ENCODE measurements at regions not wholly inside any gene's neighbourhood (a gene's known extent, or its start where the extent isn't known, plus 50 kb on each side); places are given as distances from the start of the nearest gene placed in this dataset.
"Not testable (repeated sequence)": the region's sequence is repeated elsewhere in the genome, so short reads cannot be mapped to it uniquely, and the experiment has no call there.

- no peak for DNase-seq (ENCODE audit: low read depth in 4 of 4, low spot score in 3 of 4)
These were observed 75.2 kb upstream of the TARDBP start for GRCh38 chr1:10936998-10937901.

DNA sequence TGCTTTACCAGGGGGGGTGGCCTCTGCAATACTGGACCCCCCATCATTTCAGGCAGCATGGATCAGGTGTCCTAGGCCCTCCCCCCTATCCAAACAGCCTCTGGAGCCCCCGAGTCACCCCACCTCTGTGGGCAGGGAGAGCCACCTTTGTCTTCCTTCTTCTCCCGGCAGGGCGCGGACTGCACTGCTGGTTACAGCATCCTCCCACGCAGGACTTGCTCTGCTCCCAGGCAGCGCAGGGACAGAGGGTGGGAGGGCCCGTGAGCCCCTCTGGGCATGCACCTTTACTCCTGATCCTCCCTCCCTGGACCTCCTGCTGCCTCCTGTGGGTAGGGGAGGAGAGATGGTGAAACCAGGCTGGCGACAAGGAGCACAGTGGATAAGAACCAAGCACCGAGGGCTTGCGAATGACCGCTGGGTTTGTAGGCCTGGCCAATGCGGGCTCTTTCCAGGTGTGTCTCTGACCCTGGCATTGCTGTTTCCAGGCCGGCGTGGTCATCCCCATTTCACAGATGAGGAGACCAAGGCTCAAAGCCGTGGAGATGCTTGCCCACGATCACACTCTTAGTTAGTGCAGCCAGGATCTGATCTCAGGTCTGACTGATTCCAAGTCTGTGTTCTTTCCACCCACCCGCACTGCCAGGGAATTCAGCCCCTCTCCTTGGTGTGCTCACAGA is 73.6 kb upstream of the TARDBP start:
- no peak for DNase-seq (ENCODE audit: low read depth in 4 of 4, low spot score in 3 of 4)

DNA sequence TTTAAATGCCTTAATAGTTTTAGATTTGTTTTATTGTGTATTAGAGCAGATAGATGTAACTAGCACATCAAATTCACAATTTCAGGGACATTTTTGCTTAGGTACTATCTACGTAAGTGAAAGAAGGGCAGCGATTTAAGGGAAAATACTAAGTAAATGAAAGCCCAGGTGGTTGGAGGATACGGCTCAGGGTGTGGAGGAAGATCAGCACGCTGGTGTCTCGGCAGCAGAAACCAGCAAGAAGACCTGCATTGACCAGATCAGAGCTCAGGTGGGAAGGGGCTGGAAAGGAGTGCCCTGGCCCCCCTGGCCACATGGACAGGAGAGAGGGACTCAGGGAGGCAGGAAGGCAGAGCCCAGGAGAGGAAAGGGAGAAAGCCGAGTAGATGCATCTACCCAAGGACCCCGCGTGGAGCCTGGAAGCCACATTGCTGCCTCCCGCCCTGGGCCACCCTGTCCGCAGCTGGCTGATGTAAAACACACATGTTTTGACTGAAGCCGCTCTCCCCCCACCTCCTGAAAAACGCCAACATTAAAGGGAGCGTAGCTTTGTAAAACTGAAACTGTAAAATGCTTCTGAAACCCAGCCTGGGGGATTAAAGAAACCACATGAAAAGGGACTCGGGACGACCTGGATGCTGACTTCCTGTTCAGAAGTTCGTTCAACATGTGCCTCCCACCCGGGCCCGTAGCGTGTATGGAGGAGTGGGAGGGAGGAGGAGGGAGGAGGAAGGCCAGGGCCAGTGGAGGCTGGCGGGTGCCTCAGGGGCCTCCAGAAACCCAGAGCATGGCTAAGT is 72.6 kb upstream of the TARDBP start:
- peak in 1 of 4 donors; percentile 28 for DNase-seq (ENCODE audit: low read depth in 4 of 4, low spot score in 3 of 4)

DNA sequence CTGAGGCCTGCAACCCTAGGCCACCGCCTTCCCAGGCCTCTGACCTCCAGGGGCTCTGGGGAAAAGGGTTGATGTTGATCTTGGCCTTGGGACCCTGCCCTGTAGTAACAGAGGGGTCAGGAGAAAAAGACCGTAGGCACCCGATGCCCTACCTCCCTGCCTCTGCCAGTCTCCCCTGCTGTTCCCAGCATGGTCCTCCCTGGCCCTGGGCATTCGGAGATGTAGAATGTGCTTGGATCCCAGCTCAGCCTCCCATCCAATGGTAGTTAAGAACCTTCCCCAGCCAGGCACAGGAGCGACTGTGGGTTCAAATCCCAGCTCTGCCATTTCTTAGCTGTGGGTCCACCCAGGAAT is 72.0 kb upstream of the TARDBP start:
- DNase-seq (ENCODE audit: low read depth in 4 of 4, low spot score in 3 of 4): no peak

DNA sequence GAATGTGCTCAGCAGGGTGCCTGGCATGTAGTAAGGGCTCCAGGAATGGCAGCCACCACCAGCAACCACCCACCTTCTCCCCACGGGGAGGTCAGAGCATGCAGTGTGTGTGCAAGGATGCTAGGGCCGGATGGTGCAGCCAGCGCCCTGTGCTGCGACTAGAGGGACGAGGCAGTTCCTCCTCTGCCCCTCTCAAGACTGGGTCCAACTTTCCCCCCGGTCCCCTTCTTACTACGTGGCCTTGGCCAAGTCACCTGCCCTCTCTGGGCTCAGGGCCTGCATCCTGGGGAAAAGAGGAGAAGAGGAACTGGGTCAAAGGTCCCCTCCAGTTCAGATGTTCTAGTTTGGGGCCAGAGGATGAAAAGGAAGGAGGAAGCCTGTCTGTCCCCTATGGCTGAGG is 71.6 kb upstream of the TARDBP start:
- no peak for DNase-seq (ENCODE audit: low read depth in 4 of 4, low spot score in 3 of 4)

DNA sequence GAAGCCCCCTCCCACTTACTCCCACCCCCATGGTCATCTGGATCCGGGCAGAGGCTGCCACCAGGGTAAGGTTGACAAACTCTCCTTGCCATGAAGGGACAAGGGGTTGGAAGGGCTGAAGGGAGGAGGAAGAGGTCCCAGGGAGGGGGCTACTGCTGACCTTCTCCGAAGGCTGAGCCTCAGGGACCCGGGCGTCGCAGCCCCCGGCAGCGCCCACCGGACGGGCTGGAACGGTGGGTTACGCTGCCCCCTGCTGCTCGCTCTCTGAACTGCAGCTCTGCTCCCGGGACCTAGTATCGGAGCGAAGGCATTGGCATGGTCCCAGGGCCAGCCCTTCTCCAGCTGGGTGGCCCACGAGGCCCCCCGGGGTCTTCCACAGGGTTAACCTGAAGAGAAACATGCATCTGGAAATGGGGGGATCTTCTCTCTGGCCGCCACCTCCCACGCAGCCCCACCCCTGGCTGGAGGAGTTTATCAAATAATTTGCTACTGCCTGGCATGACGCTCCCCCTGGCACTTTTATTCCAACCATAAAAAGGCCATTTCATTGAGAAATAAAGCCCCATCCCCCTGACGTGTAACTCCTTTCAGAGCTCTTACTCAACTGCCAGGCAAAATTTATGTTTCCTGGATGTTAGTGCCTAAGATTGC is 70.4 kb upstream of the TARDBP start:
- DNase-seq (ENCODE audit: low read depth in 4 of 4, low spot score in 3 of 4): peak in 3 of 4 donors; percentile 41 to 60 (median 54)

- DNase-seq (ENCODE audit: low read depth in 4 of 4, low spot score in 3 of 4): peak in 1 of 4 donors; percentile 28
These were observed 69.9 kb upstream of the TARDBP start for GRCh38 chr1:10942542-10942912.

- no peak for DNase-seq (ENCODE audit: low read depth in 4 of 4, low spot score in 3 of 4)
These were observed 69.4 kb upstream of the TARDBP start for GRCh38 chr1:10943041-10943440.

GRCh38 chr1:10943991-10944730 is 68.3 kb upstream of the TARDBP start:
- peak in 1 of 4 donors; percentile 31 for DNase-seq (ENCODE audit: low read depth in 4 of 4, low spot score in 3 of 4)

GRCh38 chr1:10945991-10946509 is 66.4 kb upstream of the TARDBP start:
- DNase-seq (ENCODE audit: low read depth in 4 of 4, low spot score in 3 of 4): no peak

DNA sequence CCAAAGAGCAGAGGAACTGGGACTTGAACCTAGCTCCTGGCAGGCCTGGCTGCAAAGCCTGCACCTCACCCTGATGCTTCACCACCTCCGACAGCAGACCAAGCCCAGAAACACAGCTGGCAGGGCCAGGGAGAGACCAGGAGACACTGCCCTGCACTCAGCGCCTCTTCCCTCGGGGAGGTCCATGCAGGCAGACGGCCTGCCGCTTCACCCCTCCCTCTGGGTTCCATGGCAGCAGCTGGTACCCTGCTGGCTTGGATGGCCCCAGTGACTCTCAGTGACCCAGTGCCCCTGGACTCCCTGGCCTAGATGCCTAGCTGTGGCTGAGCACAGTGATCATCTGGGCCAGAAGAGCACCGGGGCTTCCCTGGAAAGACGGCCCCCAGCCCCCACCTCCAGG is 65.3 kb upstream of the TARDBP start:
- DNase-seq (ENCODE audit: low read depth in 4 of 4, low spot score in 3 of 4): no peak

DNA sequence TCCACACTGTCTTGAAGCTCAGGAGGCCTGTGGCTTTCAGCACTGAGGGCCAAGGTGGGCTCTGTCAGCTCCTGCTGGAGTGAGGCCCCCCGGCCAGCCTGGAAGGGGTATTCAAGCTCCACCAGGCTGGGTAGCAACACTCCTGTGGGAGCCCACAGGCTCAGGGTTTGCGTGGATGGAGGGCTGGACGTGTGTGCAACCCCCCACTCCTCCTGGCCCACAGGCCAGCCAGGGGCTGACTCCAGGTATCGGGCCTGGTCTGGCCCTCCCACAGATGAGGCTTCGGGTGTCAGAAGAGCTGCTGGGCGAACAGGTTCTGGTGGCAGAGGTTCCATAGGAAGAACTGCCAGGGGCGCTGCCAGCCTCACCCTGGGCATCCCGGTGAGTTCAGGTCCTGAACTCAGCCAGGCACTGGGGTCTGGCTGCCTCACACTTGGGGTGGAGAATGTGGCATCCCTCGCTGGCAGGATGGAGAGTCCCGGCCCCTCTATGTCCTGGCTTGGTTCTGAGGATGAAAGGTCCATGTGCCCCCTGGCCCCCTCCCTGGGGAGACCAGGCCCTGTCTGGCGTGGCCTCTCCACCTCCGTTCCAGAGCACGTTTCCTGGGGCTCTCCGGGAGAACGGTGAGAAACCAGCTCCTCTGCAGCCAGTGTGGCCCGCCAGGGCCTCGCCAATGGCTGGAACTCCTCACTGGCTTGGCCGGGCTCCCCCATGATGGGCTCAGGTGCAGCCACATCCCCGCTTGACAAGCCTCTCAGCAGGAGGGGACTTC is 64.6 kb upstream of the TARDBP start:
- DNase-seq (ENCODE audit: low read depth in 4 of 4, low spot score in 3 of 4): no peak

DNA sequence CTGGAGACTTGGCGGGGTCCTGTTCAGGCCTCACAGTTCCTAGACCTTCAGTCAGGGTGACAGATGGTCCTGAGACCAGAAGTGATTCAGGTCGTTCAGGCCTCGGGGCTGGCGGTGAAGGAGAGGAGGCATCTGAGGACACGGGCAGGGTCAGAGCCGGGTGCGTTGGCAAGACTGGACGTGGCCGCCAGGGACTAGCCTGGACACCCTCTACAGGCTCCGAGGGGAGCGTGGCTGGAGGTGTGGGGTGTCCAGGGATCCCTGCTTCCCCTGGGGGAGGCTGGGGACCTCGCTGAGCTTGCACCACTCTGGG is 64.0 kb upstream of the TARDBP start:
- DNase-seq (ENCODE audit: low read depth in 4 of 4, low spot score in 3 of 4): no peak

DNA sequence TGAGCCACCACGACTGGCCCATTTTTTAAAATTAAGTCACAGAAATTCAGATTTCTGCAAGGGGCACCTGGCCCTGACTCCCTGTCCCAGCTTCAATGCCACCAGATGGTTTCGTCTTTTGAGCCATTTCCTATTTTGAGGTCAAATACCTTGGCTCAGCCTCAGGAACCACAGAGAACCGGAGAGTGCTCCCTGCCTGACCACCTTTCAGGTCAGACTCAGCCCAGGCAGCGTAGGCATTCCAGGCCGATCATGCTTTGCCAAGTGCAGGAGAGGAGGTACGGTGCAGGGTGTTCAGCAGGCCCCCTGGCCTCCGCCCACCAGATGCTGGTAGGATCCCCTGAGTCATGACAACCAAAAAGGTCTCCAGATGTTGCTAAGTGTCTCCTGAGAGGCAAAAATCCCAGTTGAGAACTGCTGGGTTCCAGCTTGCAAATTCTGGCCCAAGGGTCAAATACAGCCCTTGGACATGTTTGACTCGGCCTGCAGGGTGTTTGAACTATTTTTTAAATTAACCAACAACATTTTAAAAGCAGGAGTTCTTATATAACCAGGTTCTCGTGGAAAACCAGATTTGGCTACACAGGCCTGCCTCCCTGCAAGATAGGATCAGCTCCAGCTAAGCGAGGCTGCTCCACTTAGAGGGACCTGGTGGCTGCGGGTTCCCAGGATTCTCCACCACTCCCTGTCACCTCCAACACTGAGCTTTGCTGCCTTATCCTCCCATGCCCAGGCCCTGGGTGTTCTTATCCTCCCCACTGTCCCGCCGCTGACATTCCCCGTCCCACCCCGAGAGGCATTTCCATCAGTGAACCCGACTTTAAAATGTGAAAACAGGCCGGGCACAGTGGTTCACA is 61.9 kb upstream of the TARDBP start:
- no peak for DNase-seq (ENCODE audit: low read depth in 4 of 4, low spot score in 3 of 4)

DNA sequence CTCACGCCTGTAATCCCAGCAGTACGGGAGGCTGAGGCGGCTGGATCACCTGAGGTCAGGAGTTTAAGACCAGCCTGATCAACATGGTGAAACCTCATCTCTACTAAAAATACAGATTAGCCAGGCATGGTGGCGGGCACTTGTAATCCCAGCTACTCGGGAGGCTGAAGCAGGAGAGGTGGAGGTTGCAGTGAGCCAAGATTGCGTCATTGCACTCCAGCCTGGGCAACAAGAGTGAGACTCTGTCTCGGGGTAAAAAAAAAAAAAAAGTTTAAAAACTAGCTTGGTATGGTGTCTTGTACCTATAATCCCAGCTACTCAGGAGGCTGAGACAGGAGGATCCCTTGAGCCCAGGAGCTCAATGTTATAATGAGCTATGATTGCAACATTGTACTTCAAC is 61.2 kb upstream of the TARDBP start:
- not testable (repeated sequence) for DNase-seq (ENCODE audit: low read depth in 4 of 4, low spot score in 3 of 4)

- DNase-seq (ENCODE audit: low read depth in 4 of 4, low spot score in 3 of 4): no peak
These were observed 60.5 kb upstream of the TARDBP start for GRCh38 chr1:10951961-10952360.

DNA sequence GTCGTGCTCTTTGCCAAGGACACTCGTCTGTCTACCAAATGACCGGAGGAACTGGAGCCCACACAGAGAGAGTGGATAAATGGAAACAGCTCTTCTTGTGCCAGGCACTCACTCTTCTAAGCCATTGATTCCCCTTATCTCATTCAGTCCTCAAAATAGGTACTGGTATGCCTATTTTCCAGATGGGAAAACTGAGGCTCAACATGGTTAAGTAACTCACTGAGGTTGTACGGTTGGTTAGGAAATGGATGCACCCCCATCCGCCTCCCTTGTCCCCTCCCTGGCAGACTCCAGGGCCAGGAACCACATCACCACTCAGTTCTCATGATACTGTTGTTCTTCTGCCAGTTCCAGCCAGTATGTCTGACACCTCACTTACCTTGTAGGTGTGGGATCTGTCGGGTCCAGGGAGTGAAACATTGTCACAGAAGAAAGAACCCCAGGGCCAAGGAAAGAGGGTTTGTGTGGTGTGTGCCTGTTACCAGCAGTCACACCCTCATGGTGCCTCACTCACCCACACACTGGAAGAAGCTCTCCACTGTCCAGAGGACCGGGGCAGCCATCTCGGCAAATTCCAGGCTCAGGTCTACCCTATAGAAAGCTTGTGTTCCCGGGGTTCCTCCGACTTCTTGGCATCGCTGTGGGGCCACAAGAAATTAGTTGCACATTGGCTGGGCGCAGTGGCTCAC is 58.8 kb upstream of the TARDBP start:
- no peak for DNase-seq (ENCODE audit: low read depth in 4 of 4, low spot score in 3 of 4)

GRCh38 chr1:10957133-10957532 is 55.3 kb upstream of the TARDBP start:
- DNase-seq (ENCODE audit: low read depth in 4 of 4, low spot score in 3 of 4): no peak
